ENCODE measurements at regions not wholly inside any gene's neighbourhood (a gene's known extent, or its start where the extent isn't known, plus 50 kb on each side); places are given as distances from the start of the nearest gene placed in this dataset.

DNA sequence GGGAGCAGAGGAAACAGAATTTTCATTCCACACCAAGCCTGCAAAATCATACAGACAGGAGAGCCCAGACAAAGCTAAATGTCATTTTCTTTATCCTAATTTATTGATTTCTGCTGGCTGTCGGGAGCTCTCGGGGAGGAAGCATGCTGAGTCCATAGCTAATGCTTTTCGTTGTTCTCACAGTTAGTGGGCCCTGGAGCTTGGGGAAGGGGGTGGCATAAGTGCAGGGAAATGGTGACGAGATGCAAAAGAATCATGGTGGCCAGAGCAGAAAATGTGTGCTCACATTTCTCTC lies 202.4 kb downstream of the TOMM20 start:
- Histone ChIP-seq H3K9me2 (ENCODE audit: insufficient read depth, low read length) (no peaks in the 10 kb centered on the region), H2AFZ (ENCODE audit: low read length) (peak overlapping the region; percentile 95), H3K36me3 (ENCODE audit: insufficient read depth, low read length) (no peaks in the 10 kb centered on the region), H3K4me3 (ENCODE audit: low read depth, low read length, poor library complexity, severe bottlenecking) (peak overlapping the region; percentile 53), H3K4me1 (ENCODE audit: insufficient read depth, low read length, poor library complexity, severe bottlenecking) (peaks cover 57% of the 10 kb centered on the region), H3K79me2 (ENCODE audit: insufficient read depth, low read depth, low read length) (no peaks in the 10 kb centered on the region), H3K9me3 (ENCODE audit: low read length) (no peaks in the 10 kb centered on the region), H3K27ac (ENCODE audit: low read depth, low read length, poor library complexity, severe bottlenecking) (peak overlapping the region; percentile 63), H4K20me1 (ENCODE audit: insufficient read depth, low read length) (no peaks in the 10 kb centered on the region), H3K4me2 (ENCODE audit: low read length) (peak overlapping the region; percentile 79)
- intact Hi-C loops (cut with micrococcal nuclease; ENCODE audit: unreplicated experiment) = no loop called here
- CTCF ChIA-PET (ENCODE audit: unreplicated experiment) = interaction anchor here (1.6 to 2.4 kb wide), 2 partner anchors 29 to 86 kb away, joined by 3 to 6 read pairs; no protein-coding TSS in a partner anchor
- DNase-seq (ENCODE audit: low spot score) = no peak
- no TSS peak for BruUV-seq (replicated peaks)
- POLR2A ChIA-PET = interaction anchor here (0.7 to 1.4 kb wide), 14 partner anchors 9 to 568 kb away, joined by 3 to 7 read pairs (median 3); no protein-coding TSS in a partner anchor
- TF ChIP-seq CTCF (conservative IDR thresholded peaks at IDR 0.05; ENCODE audit: low read length) = no peak
- no peak for TF ChIP-seq EZH2phosphoT487 (IDR thresholded peaks at IDR 0.05; ENCODE audit: borderline replicate concordance, low read depth, low read length)

DNA sequence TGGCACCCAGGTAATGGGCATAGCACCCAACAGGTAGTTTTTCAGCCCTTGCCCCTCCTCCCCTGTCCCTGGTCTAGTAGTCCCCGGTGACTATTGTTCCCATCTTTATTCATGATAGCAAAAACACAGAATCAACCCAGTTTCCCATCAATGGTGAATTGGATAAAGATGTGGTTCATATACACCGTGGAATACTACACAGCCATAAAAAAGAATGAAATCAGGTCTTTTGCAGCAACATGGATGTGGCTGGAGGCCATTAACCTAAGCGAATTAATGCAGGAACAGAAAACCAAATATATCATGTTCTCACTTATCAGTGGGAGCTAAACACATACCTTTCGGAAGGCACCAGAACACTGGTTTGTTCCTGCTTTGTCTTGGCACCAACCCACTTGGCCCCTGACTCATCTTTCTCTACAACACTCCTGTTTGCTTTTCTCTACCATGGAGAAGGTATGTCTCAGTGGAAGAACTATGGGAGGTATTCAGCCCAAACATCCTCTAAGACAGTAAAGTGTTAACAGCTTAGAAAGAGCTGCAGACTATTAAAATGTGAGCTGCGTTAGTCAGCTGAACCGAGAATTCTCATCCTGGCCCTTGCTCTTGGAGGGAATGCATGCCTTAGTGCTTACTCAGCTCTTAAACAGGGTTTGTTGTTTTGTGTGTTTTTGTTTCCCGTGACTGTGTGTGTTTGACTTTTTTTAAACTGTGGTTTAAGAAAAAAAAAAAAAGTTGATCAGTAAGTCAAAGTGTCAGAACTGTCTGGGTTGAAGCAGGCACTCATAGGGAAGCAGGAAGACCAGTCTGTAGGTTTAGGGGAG lies 203.0 kb downstream of the TOMM20 start:
- H3K4me1 ChIP-seq (ENCODE audit: insufficient read depth, low read length, poor library complexity, severe bottlenecking) = peaks cover 57% of the 10 kb centered on the region
- CTCF ChIA-PET (ENCODE audit: unreplicated experiment) = interaction anchor here (1.6 to 2.4 kb wide), 2 partner anchors 30 to 86 kb away, joined by 3 to 6 read pairs; no protein-coding TSS in a partner anchor
- intact Hi-C loops (cut with micrococcal nuclease; ENCODE audit: unreplicated experiment) = no loop called here
- no peak for TF ChIP-seq CTCF (conservative IDR thresholded peaks at IDR 0.05; ENCODE audit: low read length)
- TF ChIP-seq EZH2phosphoT487 (IDR thresholded peaks at IDR 0.05; ENCODE audit: borderline replicate concordance, low read depth, low read length) = no peak
- no peaks in the 10 kb centered on the region for H3K9me2 ChIP-seq (ENCODE audit: insufficient read depth, low read length)
- H2AFZ ChIP-seq (ENCODE audit: low read length) = peak overlapping the region; percentile 95; the same call in 1 of the 2 replicates
- H3K79me2 ChIP-seq (ENCODE audit: insufficient read depth, low read depth, low read length) = no peaks in the 10 kb centered on the region
- peak overlapping the region; percentile 63 for H3K27ac ChIP-seq (ENCODE audit: low read depth, low read length, poor library complexity, severe bottlenecking)
- H3K36me3 ChIP-seq (ENCODE audit: insufficient read depth, low read length) = no peaks in the 10 kb centered on the region
- POLR2A ChIA-PET = interaction anchor here (0.7 to 1.5 kb wide), 16 partner anchors 9 to 568 kb away, joined by 3 to 7 read pairs (median 3); no protein-coding TSS in a partner anchor
- H3K4me2 ChIP-seq (ENCODE audit: low read length) = peak overlapping the region; percentile 79
- peak overlapping the region; percentile 53 for H3K4me3 ChIP-seq (ENCODE audit: low read depth, low read length, poor library complexity, severe bottlenecking)
- BruUV-seq (replicated peaks) = no TSS peak
- peak; percentile 14 for DNase-seq (ENCODE audit: low spot score)
- H3K9me3 ChIP-seq (ENCODE audit: low read length) = no peaks in the 10 kb centered on the region
- H4K20me1 ChIP-seq (ENCODE audit: insufficient read depth, low read length) = no peaks in the 10 kb centered on the region

Measured in OCI-LY7 (cell line).